ENCODE measurements at regions not wholly inside any gene's neighbourhood (a gene's known extent, or its start where the extent isn't known, plus 50 kb on each side); places are given as distances from the start of the nearest gene placed in this dataset.

GRCh38 chr1:175864625-175865024 lies 121.2 kb upstream of the TNR start:
- no peak for DNase-seq

GRCh38 chr1:175864183-175864582 lies 120.8 kb upstream of the TNR start:
- DNase-seq = no peak

GRCh38 chr1:175863299-175864050 lies 120.1 kb upstream of the TNR start:
- DNase-seq = no peak

- DNase-seq = no peak
Observed at GRCh38 chr1:175862408-175862807, 119.0 kb upstream of the TNR start.

- no peak for DNase-seq
Observed at GRCh38 chr1:175861626-175862367, 118.4 kb upstream of the TNR start.

GRCh38 chr1:175857756-175858155 lies 114.4 kb upstream of the TNR start:
- no peak for DNase-seq

- no peak for DNase-seq
Observed at GRCh38 chr1:175853681-175854080, 110.3 kb upstream of the TNR start.

- DNase-seq = no peak
Observed at GRCh38 chr1:175851749-175852148, 108.4 kb upstream of the TNR start.

GRCh38 chr1:175848329-175848728 lies 104.9 kb upstream of the TNR start:
- DNase-seq = no peak

- DNase-seq = no peak
Observed at GRCh38 chr1:175845985-175846384, 102.6 kb upstream of the TNR start.

GRCh38 chr1:175845338-175845737 lies 101.9 kb upstream of the TNR start:
- DNase-seq = no peak

GRCh38 chr1:175844877-175845276 lies 101.5 kb upstream of the TNR start:
- no peak for DNase-seq

- no peak for DNase-seq
Observed at GRCh38 chr1:175842550-175842949, 99.2 kb upstream of the TNR start.

GRCh38 chr1:175841738-175842187 lies 98.4 kb upstream of the TNR start:
- DNase-seq = no peak

GRCh38 chr1:175840787-175841186 lies 97.4 kb upstream of the TNR start:
- DNase-seq = no peak

- DNase-seq = no peak
Observed at GRCh38 chr1:175839779-175840669, 96.6 kb upstream of the TNR start.

GRCh38 chr1:175834597-175834996 lies 91.2 kb upstream of the TNR start:
- no peak for DNase-seq

- DNase-seq = no peak
Observed at GRCh38 chr1:175833951-175834350, 90.6 kb upstream of the TNR start.

GRCh38 chr1:175833502-175833901 lies 90.1 kb upstream of the TNR start:
- DNase-seq = no peak

- no peak for DNase-seq
Observed at GRCh38 chr1:175830500-175830899, 87.1 kb upstream of the TNR start.

- no peak for DNase-seq
Observed at GRCh38 chr1:175829845-175830244, 86.5 kb upstream of the TNR start.

- DNase-seq = no peak
Observed at GRCh38 chr1:175826705-175827104, 83.3 kb upstream of the TNR start.

GRCh38 chr1:175824079-175824478 lies 80.7 kb upstream of the TNR start:
- DNase-seq = no peak
